ENCODE measurements at regions not wholly inside any gene's neighbourhood (a gene's known extent, or its start where the extent isn't known, plus 50 kb on each side); places are given as distances from the start of the nearest gene placed in this dataset.
"Not testable (repeated sequence)": the region's sequence is repeated elsewhere in the genome, so short reads cannot be mapped to it uniquely, and the experiment has no call there.

GRCh38 chr5:19285286-19285685 lies 702.7 kb downstream of the CDH18 start:
- no peak for DNase-seq

- not testable (repeated sequence) for DNase-seq
These were observed 700.3 kb downstream of the CDH18 start for GRCh38 chr5:19287548-19288277.

GRCh38 chr5:19288311-19288710 lies 699.7 kb downstream of the CDH18 start:
- DNase-seq: not testable (repeated sequence)

GRCh38 chr5:19297934-19298333 lies 690.1 kb downstream of the CDH18 start:
- DNase-seq: no peak

- no peak for DNase-seq
These were observed 686.7 kb downstream of the CDH18 start for GRCh38 chr5:19301271-19301670.

- no peak for DNase-seq
These were observed 673.2 kb downstream of the CDH18 start for GRCh38 chr5:19314840-19315239.

GRCh38 chr5:19319252-19319651 lies 668.7 kb downstream of the CDH18 start:
- no peak for DNase-seq

GRCh38 chr5:19322716-19323485 lies 665.1 kb downstream of the CDH18 start:
- DNase-seq: no peak

GRCh38 chr5:19334278-19334677 lies 653.7 kb downstream of the CDH18 start:
- no peak for DNase-seq

GRCh38 chr5:19342942-19343341 lies 645.1 kb downstream of the CDH18 start:
- no peak for DNase-seq

GRCh38 chr5:19352120-19352519 lies 635.9 kb downstream of the CDH18 start:
- DNase-seq: no peak

- no peak for DNase-seq
These were observed 619.0 kb downstream of the CDH18 start for GRCh38 chr5:19369048-19369447.

GRCh38 chr5:19369561-19369960 lies 618.4 kb downstream of the CDH18 start:
- no peak for DNase-seq

- no peak for DNase-seq
These were observed 617.2 kb downstream of the CDH18 start for GRCh38 chr5:19370655-19371386.

- no peak for DNase-seq
These were observed 599.6 kb downstream of the CDH18 start for GRCh38 chr5:19388391-19388790.

- no peak for DNase-seq
These were observed 587.0 kb downstream of the CDH18 start for GRCh38 chr5:19401032-19401431.

- no peak for DNase-seq
These were observed 581.2 kb downstream of the CDH18 start for GRCh38 chr5:19406576-19407365.

- DNase-seq: no peak
These were observed 579.9 kb downstream of the CDH18 start for GRCh38 chr5:19408149-19408548.

GRCh38 chr5:19411936-19412335 lies 576.1 kb downstream of the CDH18 start:
- no peak for DNase-seq

All from stimulated activated CD8-positive, alpha-beta memory T cell treated with anti-CD3 and anti-CD28 coated beads, Interleukin-4, amount 100 ng/mL, for 48 hours (primary cell).